ENCODE measurements at regions not wholly inside any gene's neighbourhood (a gene's known extent, or its start where the extent isn't known, plus 50 kb on each side); places are given as distances from the start of the nearest gene placed in this dataset.

- H3K4me3 ChIP-seq (ENCODE audit: low read depth in 1 of 2, low read length in 2 of 2) = no peak overlapping the region
- no peak for DNase-seq
- no peaks in the 10 kb centered on the region for H3K4me1 ChIP-seq (ENCODE audit: insufficient read depth, low read length)
- no peak for ATAC-seq (ENCODE audit: insufficient read depth, low read depth)
- no peak overlapping the region for H3K9ac ChIP-seq (ENCODE audit: low read depth, low read length)
- H4K20me1 ChIP-seq (ENCODE audit: insufficient read depth, low read length) = no peaks in the 10 kb centered on the region
- no peak overlapping the region for H3K4me2 ChIP-seq (ENCODE audit: insufficient read depth, low read length)
- TF ChIP-seq CTCF (IDR thresholded peaks at IDR 0.05; ENCODE audit: borderline replicate concordance, extremely low read depth, low read length, poor library complexity, severe bottlenecking) = no peak
- no peak for TF ChIP-seq EZH2 (IDR thresholded peaks at IDR 0.05; ENCODE audit: borderline replicate concordance, low read depth, low read length, severe bottlenecking)
- no peaks in the 10 kb centered on the region for H3K36me3 ChIP-seq (ENCODE audit: insufficient read depth, low read length)
- no peaks in the 10 kb centered on the region for H3K27me3 ChIP-seq (ENCODE audit: insufficient read depth, low read length, poor library complexity)
- H3K79me2 ChIP-seq (ENCODE audit: insufficient read depth, low read length) = no peaks in the 10 kb centered on the region
- no peaks in the 10 kb centered on the region for H3K9me3 ChIP-seq (ENCODE audit: insufficient read depth, low read length, severe bottlenecking)
- H3K27ac ChIP-seq (ENCODE audit: low read length) = no peak overlapping the region
- H2AFZ ChIP-seq (ENCODE audit: low read depth, low read length) = no peak overlapping the region
These were observed 121.7 kb upstream of the NOVA1 start for GRCh38 chr14:26719514-26719913.

- TF ChIP-seq EZH2 (IDR thresholded peaks at IDR 0.05; ENCODE audit: borderline replicate concordance, low read depth, low read length, severe bottlenecking) (no peak), CTCF (IDR thresholded peaks at IDR 0.05; ENCODE audit: borderline replicate concordance, extremely low read depth, low read length, poor library complexity, severe bottlenecking) (no peak)
- H4K20me1 ChIP-seq (ENCODE audit: insufficient read depth, low read length) = no peaks in the 10 kb centered on the region
- no peaks in the 10 kb centered on the region for H3K9me3 ChIP-seq (ENCODE audit: insufficient read depth, low read length, severe bottlenecking)
- DNase-seq (no peak), ATAC-seq (ENCODE audit: insufficient read depth, low read depth) (no peak)
- H3K4me1 ChIP-seq (ENCODE audit: insufficient read depth, low read length) = no peaks in the 10 kb centered on the region
- no peaks in the 10 kb centered on the region for H3K27me3 ChIP-seq (ENCODE audit: insufficient read depth, low read length, poor library complexity)
- no peaks in the 10 kb centered on the region for H3K79me2 ChIP-seq (ENCODE audit: insufficient read depth, low read length)
- no peak overlapping the region for H3K4me2 ChIP-seq (ENCODE audit: insufficient read depth, low read length)
- H3K9ac ChIP-seq (ENCODE audit: low read depth, low read length) = no peak overlapping the region
- no peak overlapping the region for H3K27ac ChIP-seq (ENCODE audit: low read length)
- H3K4me3 ChIP-seq (ENCODE audit: low read depth in 1 of 2, low read length in 2 of 2) = no peak overlapping the region
- no peaks in the 10 kb centered on the region for H3K36me3 ChIP-seq (ENCODE audit: insufficient read depth, low read length)
- H2AFZ ChIP-seq (ENCODE audit: low read depth, low read length) = no peak overlapping the region
These were observed 124.4 kb upstream of the NOVA1 start for GRCh38 chr14:26722258-26722657.

- Histone ChIP-seq H3K4me1 (ENCODE audit: insufficient read depth, low read length) (no peaks in the 10 kb centered on the region), H3K4me3 (ENCODE audit: low read depth in 1 of 2, low read length in 2 of 2) (no peak overlapping the region), H2AFZ (ENCODE audit: low read depth, low read length) (no peak overlapping the region), H3K36me3 (ENCODE audit: insufficient read depth, low read length) (no peaks in the 10 kb centered on the region), H3K27me3 (ENCODE audit: insufficient read depth, low read length, poor library complexity) (no peaks in the 10 kb centered on the region), H3K4me2 (ENCODE audit: insufficient read depth, low read length) (no peak overlapping the region), H4K20me1 (ENCODE audit: insufficient read depth, low read length) (no peaks in the 10 kb centered on the region), H3K27ac (ENCODE audit: low read length) (no peak overlapping the region), H3K9ac (ENCODE audit: low read depth, low read length) (no peak overlapping the region), H3K79me2 (ENCODE audit: insufficient read depth, low read length) (no peaks in the 10 kb centered on the region), H3K9me3 (ENCODE audit: insufficient read depth, low read length, severe bottlenecking) (no peaks in the 10 kb centered on the region)
- ATAC-seq (ENCODE audit: insufficient read depth, low read depth) = no peak
- TF ChIP-seq CTCF (IDR thresholded peaks at IDR 0.05; ENCODE audit: borderline replicate concordance, extremely low read depth, low read length, poor library complexity, severe bottlenecking) (no peak), EZH2 (IDR thresholded peaks at IDR 0.05; ENCODE audit: borderline replicate concordance, low read depth, low read length, severe bottlenecking) (no peak)
- DNase-seq = no peak
These were observed 132.0 kb upstream of the NOVA1 start for GRCh38 chr14:26729851-26730250.
